ENCODE measurements at regions not wholly inside any gene's neighbourhood (a gene's known extent, or its start where the extent isn't known, plus 50 kb on each side); places are given as distances from the start of the nearest gene placed in this dataset.

DNA sequence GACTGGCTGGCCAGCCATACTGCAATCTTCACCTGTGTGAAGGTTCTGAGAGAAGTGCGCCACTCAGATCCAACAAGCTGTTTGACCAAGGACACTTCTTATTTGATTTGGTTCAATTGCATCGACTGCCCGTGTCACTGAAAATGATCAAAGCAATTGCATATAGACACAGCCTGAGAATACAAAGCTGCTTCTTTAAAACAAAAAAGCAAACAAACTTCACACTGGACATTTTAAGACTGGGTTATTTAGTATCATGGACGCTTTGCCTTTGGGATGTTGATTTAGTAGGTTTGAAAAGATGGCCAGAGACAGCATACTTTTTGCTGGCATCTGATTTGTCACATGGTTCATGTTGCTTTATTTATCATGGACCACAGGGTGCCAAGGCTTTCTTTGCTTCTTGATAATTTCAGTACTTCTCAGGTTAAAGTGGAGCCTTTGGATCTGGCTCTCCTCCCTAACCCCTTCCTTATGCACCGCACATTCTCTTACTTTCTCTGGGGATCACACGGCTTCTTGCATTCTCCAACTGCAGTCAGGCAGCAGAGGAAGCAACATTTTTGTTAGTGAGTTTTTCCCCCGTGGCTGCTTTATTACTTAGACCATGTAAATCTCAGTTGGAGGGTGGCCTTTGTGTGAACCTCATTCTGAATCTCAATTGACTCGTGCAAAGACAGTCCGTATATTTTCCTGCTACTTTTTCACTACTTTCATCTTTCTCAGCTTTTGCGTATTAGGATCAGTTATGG lies 151.0 kb downstream of the CD47 start:
- ChIA-PET POLR2A (no interaction called here), CTCF (interaction anchor here (1.0 to 2.4 kb wide), 6 partner anchors 9 to 538 kb away, joined by 3 to 19 read pairs (median 8); no protein-coding TSS in a partner anchor)
- no peak for DNase-seq (ENCODE audit: extremely low spot score)
- TF ChIP-seq, protein P1, sequence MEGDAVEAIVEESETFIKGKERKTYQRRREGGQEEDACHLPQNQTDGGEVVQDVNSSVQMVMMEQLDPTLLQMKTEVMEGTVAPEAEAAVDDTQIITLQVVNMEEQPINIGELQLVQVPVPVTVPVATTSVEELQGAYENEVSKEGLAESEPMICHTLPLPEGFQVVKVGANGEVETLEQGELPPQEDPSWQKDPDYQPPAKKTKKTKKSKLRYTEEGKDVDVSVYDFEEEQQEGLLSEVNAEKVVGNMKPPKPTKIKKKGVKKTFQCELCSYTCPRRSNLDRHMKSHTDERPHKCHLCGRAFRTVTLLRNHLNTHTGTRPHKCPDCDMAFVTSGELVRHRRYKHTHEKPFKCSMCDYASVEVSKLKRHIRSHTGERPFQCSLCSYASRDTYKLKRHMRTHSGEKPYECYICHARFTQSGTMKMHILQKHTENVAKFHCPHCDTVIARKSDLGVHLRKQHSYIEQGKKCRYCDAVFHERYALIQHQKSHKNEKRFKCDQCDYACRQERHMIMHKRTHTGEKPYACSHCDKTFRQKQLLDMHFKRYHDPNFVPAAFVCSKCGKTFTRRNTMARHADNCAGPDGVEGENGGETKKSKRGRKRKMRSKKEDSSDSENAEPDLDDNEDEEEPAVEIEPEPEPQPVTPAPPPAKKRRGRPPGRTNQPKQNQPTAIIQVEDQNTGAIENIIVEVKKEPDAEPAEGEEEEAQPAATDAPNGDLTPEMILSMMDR (IDR thresholded peaks at IDR 0.05; ENCODE audit: control extremely low read depth, extremely low read depth, low read depth, missing control alignments): no peak

DNA sequence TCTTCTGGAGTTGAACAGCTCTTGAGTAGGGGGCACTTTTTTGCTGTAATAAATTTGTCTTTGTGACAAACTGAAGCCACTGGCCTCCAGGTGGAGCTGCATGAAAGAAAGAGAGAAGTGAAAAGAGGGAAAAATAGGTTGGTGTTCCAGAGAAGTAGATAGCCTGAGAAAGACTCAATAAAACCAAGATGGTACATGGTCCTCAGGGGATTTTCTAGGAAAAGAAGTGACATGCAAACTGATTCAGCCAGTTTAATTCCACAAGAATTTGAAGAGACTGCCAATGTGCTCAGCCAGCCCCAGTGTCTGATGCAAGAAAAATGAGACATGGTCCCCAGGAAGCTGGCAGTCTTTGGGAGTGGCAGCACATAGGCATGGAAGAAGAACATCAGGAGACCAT lies 152.7 kb downstream of the CD47 start:
- ChIA-PET POLR2A (no interaction called here), CTCF (interaction anchor here (0.7 to 2.4 kb wide), 11 partner anchors 11 to 617 kb away, joined by 3 to 19 read pairs (median 4); no protein-coding TSS in a partner anchor)
- TF ChIP-seq, protein P1 (IDR thresholded peaks at IDR 0.05; ENCODE audit: control extremely low read depth, extremely low read depth, low read depth, missing control alignments): peak; percentile 40

DNA sequence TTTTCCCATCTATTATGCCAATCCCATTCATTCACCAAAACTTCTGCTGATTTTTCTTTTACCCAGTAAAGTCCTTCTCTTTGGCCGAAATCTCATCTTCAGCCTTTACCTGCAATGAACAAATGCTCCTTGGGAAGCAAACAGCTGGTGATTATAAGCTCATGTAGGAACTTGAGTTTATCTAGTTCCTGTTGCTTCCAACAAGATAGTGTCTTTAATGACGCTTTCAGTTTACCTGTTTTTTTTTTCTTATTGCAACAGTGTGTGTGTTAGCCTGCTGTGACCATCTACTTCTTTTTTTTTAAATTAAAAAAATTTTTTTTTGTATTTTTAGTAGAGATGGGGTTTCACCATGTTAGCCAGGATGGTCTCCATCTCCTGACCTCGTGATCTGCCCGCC lies 156.0 kb downstream of the CD47 start:
- TF ChIP-seq, protein P1 (IDR thresholded peaks at IDR 0.05; ENCODE audit: control extremely low read depth, extremely low read depth, low read depth, missing control alignments): no peak
- CTCF ChIA-PET: interaction anchor here (1.0 to 2.8 kb wide), 4 partner anchors 10 to 17 kb away, joined by 3 to 13 read pairs (median 4); no protein-coding TSS in a partner anchor
- DNase-seq (ENCODE audit: extremely low spot score): no peak
- POLR2A ChIA-PET: no interaction called here

More for the DNA sequence above, 152.7 kb downstream of the CD47 start:
- DNase-seq (ENCODE audit: extremely low spot score): no peak

DNA sequence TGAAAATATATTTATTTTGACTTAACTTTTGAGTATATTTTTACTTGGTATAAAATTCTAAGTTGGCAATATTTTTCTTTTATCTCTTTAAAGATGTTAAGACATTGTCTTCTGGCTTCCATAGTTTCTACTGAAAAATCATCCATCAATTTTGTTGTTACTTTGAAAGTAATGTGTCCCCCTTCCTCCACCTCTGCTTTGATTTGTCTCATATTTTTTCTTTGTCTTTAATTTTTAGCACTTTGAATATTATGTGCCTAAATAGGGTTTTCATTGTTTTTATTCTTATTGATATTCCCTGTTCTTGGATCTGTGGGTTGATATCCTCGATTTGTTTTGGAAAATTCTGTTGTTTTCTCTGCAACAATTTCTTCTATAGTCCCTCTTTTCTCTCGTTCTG lies 157.4 kb downstream of the CD47 start:
- POLR2A ChIA-PET: no interaction called here
- no peak for DNase-seq (ENCODE audit: extremely low spot score)
- TF ChIP-seq, protein P1 (IDR thresholded peaks at IDR 0.05; ENCODE audit: control extremely low read depth, extremely low read depth, low read depth, missing control alignments): no peak
- CTCF ChIA-PET: interaction anchor here (0.8 to 0.9 kb wide), 2 partner anchors 12 to 16 kb away, joined by 3 read pairs; no protein-coding TSS in a partner anchor

DNA sequence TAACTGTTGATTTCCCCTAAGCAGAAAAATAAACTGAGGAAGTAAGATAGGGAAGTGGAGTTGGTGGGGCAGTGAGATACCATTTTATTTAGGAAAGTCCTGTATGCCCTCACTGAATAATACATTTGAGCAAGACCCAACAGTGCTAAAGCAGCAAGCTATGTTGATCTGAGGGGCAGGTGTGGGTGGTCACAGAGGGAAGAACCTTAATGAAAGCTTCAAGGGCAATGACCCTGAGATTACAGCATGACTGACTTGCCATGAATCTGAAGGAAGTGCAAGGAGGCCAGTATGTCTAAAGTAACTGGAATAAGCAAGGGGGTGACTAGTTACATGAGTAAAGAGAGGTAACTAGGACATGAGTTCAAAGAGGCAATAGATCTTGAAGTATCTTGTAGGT lies 159.5 kb downstream of the CD47 start:
- ChIA-PET POLR2A (no interaction called here), CTCF (interaction anchor here (1.1 to 1.3 kb wide), 2 partner anchors 9 to 222 kb away, joined by 3 read pairs; no protein-coding TSS in a partner anchor)
- TF ChIP-seq, protein P1 (IDR thresholded peaks at IDR 0.05; ENCODE audit: control extremely low read depth, extremely low read depth, low read depth, missing control alignments): no peak
- DNase-seq (ENCODE audit: extremely low spot score): no peak

DNA sequence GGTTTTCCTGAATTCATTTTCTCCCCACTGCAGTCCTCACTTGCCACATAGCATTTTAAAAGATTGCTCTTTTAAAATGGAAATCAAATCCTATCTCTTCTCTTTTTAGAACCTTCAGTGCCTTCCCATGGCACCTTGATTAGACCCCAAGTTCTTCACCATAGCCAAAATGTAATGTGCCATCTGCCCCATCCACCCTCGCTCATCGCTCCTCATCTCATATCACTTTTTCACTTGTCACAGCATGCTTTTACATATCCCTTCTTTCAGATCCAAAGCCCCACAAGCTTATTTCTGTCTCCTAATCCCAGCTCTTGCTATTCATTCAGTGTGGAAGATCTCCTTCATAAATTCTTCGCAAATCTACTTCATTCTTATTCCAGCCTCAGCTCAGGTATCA lies 161.7 kb downstream of the CD47 start:
- TF ChIP-seq, protein P1 (IDR thresholded peaks at IDR 0.05; ENCODE audit: control extremely low read depth, extremely low read depth, low read depth, missing control alignments): no peak
- CTCF ChIA-PET: interaction anchor here (0.7 to 2.9 kb wide), 5 partner anchors 10 to 693 kb away, joined by 3 to 19 read pairs (median 9); no protein-coding TSS in a partner anchor
- POLR2A ChIA-PET: no interaction called here
- no peak for DNase-seq (ENCODE audit: extremely low spot score)
